Ishikawa (cell line): ENCODE measurements at regions not wholly inside any gene's neighbourhood (a gene's known extent, or its start where the extent isn't known, plus 50 kb on each side); places are given as distances from the start of the nearest gene placed in this dataset.

Experiments
- CEBPB ChIP-seq: IDR thresholded peaks from 2 replicates; pipeline ENCODE4 v1.6.1; 2012
- CREB1 ChIP-seq: IDR thresholded peaks from 2 replicates; pipeline ENCODE4 v1.6.1; 2012; ENCODE audit warnings: low read depth
- EGR1 ChIP-seq: IDR thresholded peaks from 2 replicates; pipeline ENCODE4 v1.6.1; 2012
- EP300 ChIP-seq: IDR thresholded peaks from 2 replicates; pipeline ENCODE4 v1.6.1; 2012; ENCODE audit warnings: borderline replicate concordance
- RAD21 ChIP-seq: IDR thresholded peaks from 2 replicates; pipeline ENCODE4 v1.6.1; 2012; ENCODE audit warnings: low read depth
- TAF1 ChIP-seq: IDR thresholded peaks from 2 replicates; pipeline ENCODE4 v1.6.1; 2012; ENCODE audit warnings: low read depth, mild to moderate bottlenecking
- TEAD4 ChIP-seq: IDR thresholded peaks from 2 replicates; pipeline ENCODE4 v1.6.1; 2012
- TF ChIP-seq, protein P1 (sequence below): IDR thresholded peaks from 2 replicates; pipeline ENCODE4 v1.6.1; 2012; ENCODE audit warnings: low read depth, mild to moderate bottlenecking
- TF ChIP-seq, protein P2 (sequence below): IDR thresholded peaks from 2 replicates; pipeline ENCODE4 v1.6.1; 2012

- TF ChIP-seq EGR1, result no peak
- TF ChIP-seq EP300, result no peak
- TF ChIP-seq, protein P1, sequence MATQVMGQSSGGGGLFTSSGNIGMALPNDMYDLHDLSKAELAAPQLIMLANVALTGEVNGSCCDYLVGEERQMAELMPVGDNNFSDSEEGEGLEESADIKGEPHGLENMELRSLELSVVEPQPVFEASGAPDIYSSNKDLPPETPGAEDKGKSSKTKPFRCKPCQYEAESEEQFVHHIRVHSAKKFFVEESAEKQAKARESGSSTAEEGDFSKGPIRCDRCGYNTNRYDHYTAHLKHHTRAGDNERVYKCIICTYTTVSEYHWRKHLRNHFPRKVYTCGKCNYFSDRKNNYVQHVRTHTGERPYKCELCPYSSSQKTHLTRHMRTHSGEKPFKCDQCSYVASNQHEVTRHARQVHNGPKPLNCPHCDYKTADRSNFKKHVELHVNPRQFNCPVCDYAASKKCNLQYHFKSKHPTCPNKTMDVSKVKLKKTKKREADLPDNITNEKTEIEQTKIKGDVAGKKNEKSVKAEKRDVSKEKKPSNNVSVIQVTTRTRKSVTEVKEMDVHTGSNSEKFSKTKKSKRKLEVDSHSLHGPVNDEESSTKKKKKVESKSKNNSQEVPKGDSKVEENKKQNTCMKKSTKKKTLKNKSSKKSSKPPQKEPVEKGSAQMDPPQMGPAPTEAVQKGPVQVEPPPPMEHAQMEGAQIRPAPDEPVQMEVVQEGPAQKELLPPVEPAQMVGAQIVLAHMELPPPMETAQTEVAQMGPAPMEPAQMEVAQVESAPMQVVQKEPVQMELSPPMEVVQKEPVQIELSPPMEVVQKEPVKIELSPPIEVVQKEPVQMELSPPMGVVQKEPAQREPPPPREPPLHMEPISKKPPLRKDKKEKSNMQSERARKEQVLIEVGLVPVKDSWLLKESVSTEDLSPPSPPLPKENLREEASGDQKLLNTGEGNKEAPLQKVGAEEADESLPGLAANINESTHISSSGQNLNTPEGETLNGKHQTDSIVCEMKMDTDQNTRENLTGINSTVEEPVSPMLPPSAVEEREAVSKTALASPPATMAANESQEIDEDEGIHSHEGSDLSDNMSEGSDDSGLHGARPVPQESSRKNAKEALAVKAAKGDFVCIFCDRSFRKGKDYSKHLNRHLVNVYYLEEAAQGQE, result no peak
- TF ChIP-seq, protein P2, sequence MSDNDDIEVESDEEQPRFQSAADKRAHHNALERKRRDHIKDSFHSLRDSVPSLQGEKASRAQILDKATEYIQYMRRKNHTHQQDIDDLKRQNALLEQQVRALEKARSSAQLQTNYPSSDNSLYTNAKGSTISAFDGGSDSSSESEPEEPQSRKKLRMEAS, result no peak
- no peak for TF ChIP-seq TAF1
- TF ChIP-seq RAD21, result no peak
- TF ChIP-seq CEBPB, result no peak
- TF ChIP-seq TEAD4, result no peak
- no peak for TF ChIP-seq CREB1
Measured at GRCh38 chr9:95573463-95573862, 56.7 kb upstream of the PTCH1 start.
